ENCODE measurements at regions not wholly inside any gene's neighbourhood (a gene's known extent, or its start where the extent isn't known, plus 50 kb on each side); places are given as distances from the start of the nearest gene placed in this dataset.

GRCh38 chr1:60283690-60284089 is 210.1 kb upstream of the C1orf87 start:
- Histone ChIP-seq H3K79me2 (replicated peaks; ENCODE audit: insufficient read depth, low read length) (no peaks in the 10 kb centered on the region), H4K20me1 (ENCODE audit: insufficient read depth) (no peaks in the 10 kb centered on the region), H3K9me3 (ENCODE audit: low read length) (no peaks in the 10 kb centered on the region), H3K36me3 (ENCODE audit: insufficient read depth, low read length) (no peaks in the 10 kb centered on the region), H3K27me3 (ENCODE audit: insufficient read depth, low read depth, low read length) (no peaks in the 10 kb centered on the region), H3K27ac (ENCODE audit: low read length) (no peak overlapping the region), H3F3A (ENCODE audit: insufficient read depth, low read length, poor library complexity, severe bottlenecking) (no peaks in the 10 kb centered on the region), H3K4me2 (ENCODE audit: low read length) (no peak overlapping the region), H3K9ac (ENCODE audit: low read length) (no peak overlapping the region), H3K4me3 (ENCODE audit: low read length) (no peak overlapping the region), H3K9me2 (ENCODE audit: insufficient read depth, low read length) (no peaks in the 10 kb centered on the region), H2AFZ (ENCODE audit: low read depth, low read length) (no peak overlapping the region)
- TF ChIP-seq, protein P1, sequence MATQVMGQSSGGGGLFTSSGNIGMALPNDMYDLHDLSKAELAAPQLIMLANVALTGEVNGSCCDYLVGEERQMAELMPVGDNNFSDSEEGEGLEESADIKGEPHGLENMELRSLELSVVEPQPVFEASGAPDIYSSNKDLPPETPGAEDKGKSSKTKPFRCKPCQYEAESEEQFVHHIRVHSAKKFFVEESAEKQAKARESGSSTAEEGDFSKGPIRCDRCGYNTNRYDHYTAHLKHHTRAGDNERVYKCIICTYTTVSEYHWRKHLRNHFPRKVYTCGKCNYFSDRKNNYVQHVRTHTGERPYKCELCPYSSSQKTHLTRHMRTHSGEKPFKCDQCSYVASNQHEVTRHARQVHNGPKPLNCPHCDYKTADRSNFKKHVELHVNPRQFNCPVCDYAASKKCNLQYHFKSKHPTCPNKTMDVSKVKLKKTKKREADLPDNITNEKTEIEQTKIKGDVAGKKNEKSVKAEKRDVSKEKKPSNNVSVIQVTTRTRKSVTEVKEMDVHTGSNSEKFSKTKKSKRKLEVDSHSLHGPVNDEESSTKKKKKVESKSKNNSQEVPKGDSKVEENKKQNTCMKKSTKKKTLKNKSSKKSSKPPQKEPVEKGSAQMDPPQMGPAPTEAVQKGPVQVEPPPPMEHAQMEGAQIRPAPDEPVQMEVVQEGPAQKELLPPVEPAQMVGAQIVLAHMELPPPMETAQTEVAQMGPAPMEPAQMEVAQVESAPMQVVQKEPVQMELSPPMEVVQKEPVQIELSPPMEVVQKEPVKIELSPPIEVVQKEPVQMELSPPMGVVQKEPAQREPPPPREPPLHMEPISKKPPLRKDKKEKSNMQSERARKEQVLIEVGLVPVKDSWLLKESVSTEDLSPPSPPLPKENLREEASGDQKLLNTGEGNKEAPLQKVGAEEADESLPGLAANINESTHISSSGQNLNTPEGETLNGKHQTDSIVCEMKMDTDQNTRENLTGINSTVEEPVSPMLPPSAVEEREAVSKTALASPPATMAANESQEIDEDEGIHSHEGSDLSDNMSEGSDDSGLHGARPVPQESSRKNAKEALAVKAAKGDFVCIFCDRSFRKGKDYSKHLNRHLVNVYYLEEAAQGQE (IDR thresholded peaks at IDR 0.05; ENCODE audit: borderline replicate concordance), result no peak
- TF ChIP-seq, protein P2, sequence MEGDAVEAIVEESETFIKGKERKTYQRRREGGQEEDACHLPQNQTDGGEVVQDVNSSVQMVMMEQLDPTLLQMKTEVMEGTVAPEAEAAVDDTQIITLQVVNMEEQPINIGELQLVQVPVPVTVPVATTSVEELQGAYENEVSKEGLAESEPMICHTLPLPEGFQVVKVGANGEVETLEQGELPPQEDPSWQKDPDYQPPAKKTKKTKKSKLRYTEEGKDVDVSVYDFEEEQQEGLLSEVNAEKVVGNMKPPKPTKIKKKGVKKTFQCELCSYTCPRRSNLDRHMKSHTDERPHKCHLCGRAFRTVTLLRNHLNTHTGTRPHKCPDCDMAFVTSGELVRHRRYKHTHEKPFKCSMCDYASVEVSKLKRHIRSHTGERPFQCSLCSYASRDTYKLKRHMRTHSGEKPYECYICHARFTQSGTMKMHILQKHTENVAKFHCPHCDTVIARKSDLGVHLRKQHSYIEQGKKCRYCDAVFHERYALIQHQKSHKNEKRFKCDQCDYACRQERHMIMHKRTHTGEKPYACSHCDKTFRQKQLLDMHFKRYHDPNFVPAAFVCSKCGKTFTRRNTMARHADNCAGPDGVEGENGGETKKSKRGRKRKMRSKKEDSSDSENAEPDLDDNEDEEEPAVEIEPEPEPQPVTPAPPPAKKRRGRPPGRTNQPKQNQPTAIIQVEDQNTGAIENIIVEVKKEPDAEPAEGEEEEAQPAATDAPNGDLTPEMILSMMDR (IDR thresholded peaks at IDR 0.05; ENCODE audit: poor library complexity, severe bottlenecking), result no peak
- TF ChIP-seq RAD21 (conservative IDR thresholded peaks at IDR 0.05) (no peak), EP300 (conservative IDR thresholded peaks at IDR 0.05; ENCODE audit: poor library complexity, severe bottlenecking) (no peak), MXI1 (conservative IDR thresholded peaks at IDR 0.05; ENCODE audit: poor library complexity, severe bottlenecking) (no peak), EZH2 (IDR thresholded peaks at IDR 0.05; ENCODE audit: borderline replicate concordance, insufficient read depth, low read length, poor library complexity, severe bottlenecking) (no peak), SMC3 (conservative IDR thresholded peaks at IDR 0.05; ENCODE audit: poor library complexity) (no peak), POLR2AphosphoS5 (IDR thresholded peaks at IDR 0.05) (no peak), TAF1 (IDR thresholded peaks at IDR 0.05; ENCODE audit: low read depth) (no peak)

GRCh38 chr1:60281360-60281932 is 207.9 kb upstream of the C1orf87 start:
- H2AFZ ChIP-seq (ENCODE audit: low read depth, low read length), result no peak overlapping the region
- H3K4me2 ChIP-seq (ENCODE audit: low read length), result no peak overlapping the region
- H3K9ac ChIP-seq (ENCODE audit: low read length), result no peak overlapping the region
- H3K4me3 ChIP-seq (ENCODE audit: low read length), result no peak overlapping the region
- no peaks in the 10 kb centered on the region for H3K79me2 ChIP-seq (replicated peaks; ENCODE audit: insufficient read depth, low read length)
- peak; percentile 90 for TF ChIP-seq SMC3 (conservative IDR thresholded peaks at IDR 0.05; ENCODE audit: poor library complexity)
- TF ChIP-seq POLR2AphosphoS5 (IDR thresholded peaks at IDR 0.05), result no peak
- TF ChIP-seq RAD21 (conservative IDR thresholded peaks at IDR 0.05), result peak; percentile 93
- TF ChIP-seq, protein P2 (IDR thresholded peaks at IDR 0.05; ENCODE audit: poor library complexity, severe bottlenecking), result peak; percentile 91
- TF ChIP-seq, protein P1 (IDR thresholded peaks at IDR 0.05; ENCODE audit: borderline replicate concordance), result no peak
- no peaks in the 10 kb centered on the region for H4K20me1 ChIP-seq (ENCODE audit: insufficient read depth)
- no peak overlapping the region for H3K27ac ChIP-seq (ENCODE audit: low read length)
- no peaks in the 10 kb centered on the region for H3K36me3 ChIP-seq (ENCODE audit: insufficient read depth, low read length)
- H3F3A ChIP-seq (ENCODE audit: insufficient read depth, low read length, poor library complexity, severe bottlenecking), result no peaks in the 10 kb centered on the region
- H3K9me3 ChIP-seq (ENCODE audit: low read length), result no peaks in the 10 kb centered on the region
- no peaks in the 10 kb centered on the region for H3K27me3 ChIP-seq (ENCODE audit: insufficient read depth, low read depth, low read length)
- no peaks in the 10 kb centered on the region for H3K9me2 ChIP-seq (ENCODE audit: insufficient read depth, low read length)
